Glomerular visceral epithelial cell (primary cell): ENCODE measurements at regions not wholly inside any gene's neighbourhood (a gene's known extent, or its start where the extent isn't known, plus 50 kb on each side); places are given as distances from the start of the nearest gene placed in this dataset.
"Not testable (repeated sequence)": the region's sequence is repeated elsewhere in the genome, so short reads cannot be mapped to it uniquely, and the experiment has no call there.

Experiments used
- DNase-seq: peaks from one replicate; pipeline ENCODE4 v3.0.0-alpha.2; 2016; ENCODE audit errors: extremely low spot score

DNA sequence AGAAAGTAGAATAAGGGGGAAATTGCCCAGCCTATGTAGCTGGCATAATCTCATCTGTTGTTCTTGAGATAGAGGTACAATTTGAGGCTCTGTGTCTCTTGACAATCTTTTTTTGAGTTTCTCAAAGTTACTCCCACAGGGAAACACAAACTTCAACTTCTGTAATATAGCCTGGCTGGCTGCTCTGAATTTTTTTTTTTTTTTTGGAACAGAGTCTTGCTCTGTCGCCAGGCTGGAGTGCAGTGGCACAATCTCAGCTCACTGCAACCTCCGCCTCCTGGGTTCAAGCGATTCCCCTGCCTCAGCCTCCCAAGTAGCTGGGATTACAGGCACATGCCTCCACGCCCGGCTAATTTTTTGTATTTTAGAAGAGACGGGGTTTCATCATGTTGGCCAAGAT is 1486.8 kb upstream of the WWC1 start:
- DNase-seq = not testable (repeated sequence)

DNA sequence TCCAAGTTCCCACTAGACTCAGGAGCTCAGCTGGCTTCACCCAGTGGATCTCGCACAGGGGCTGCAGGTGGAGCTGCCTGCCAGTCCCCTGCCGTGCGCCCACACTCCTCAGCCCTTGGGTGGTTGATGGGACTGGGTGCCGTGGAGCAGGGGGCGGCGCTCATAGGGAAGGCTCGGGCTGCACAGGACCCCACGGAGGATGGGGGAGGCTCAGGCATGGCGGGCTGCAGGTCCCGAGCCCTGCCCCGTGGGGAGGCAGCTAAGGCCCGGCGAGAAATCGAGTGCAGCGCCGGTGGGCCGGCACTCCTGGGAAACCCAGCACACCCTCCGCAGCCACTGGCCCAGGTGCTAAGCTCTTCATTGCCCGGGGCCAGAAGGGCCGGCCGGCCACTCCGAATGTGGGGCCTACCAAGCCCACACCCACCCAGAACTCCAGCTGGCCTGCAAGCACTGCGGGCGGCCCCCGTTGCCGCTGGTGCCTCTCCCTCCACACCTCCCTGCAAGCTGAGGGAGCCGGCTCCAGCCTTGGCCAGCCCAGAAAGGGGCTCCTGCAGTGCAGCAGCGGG is 1481.3 kb upstream of the WWC1 start:
- not testable (repeated sequence) for DNase-seq

- DNase-seq = no peak
Measured at GRCh38 chr5:166810721-166811120, 1480.7 kb upstream of the WWC1 start.

- DNase-seq = no peak
Measured at GRCh38 chr5:166823360-166823759, 1468.1 kb upstream of the WWC1 start.

- DNase-seq = no peak
Measured at GRCh38 chr5:166834246-166834645, 1457.2 kb upstream of the WWC1 start.

DNA sequence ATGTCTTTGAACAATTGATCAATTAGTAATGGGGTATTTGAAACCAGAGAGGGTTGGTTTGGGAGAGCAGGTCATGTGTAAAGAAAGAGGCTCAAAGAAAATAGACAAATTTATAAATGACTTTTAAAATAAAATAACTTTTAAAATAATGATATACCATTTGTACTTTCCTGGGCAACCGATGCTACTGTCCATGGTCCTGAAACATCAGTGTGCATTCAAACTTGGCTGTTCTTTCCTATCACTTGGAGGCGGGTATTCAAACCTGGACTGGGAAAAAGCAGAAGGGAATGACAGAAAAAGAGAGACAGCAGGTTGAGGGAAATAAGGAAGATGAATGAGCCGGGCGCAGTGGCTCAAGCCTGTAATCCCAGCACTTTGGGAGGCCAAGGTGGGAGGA is 1446.4 kb upstream of the WWC1 start:
- DNase-seq = no peak

- no peak for DNase-seq
Measured at GRCh38 chr5:166856791-166857190, 1434.7 kb upstream of the WWC1 start.

GRCh38 chr5:166860426-166860825 is 1431.0 kb upstream of the WWC1 start:
- no peak for DNase-seq

- DNase-seq = no peak
Measured at GRCh38 chr5:166862581-166862980, 1428.9 kb upstream of the WWC1 start.

GRCh38 chr5:166865206-166865605 is 1426.2 kb upstream of the WWC1 start:
- DNase-seq = no peak

DNA sequence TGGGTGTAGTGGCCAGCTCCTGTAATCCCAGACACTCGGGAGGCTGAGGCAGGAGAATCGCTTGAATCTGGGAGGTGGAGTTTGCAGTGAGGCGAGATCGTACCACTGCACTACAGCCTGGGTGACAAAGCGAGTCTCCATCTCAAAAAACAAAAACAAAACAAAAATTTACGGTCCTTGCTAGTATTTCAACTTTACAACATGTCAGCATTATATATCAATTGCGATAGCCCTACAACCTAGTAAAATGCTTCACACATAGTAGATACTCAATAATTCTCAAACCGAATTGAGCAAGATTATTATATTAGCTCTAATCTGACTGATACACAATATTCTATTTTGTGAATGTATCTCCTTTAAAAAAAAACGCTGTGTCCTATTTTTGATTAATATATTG is 1411.0 kb upstream of the WWC1 start:
- DNase-seq = no peak

DNA sequence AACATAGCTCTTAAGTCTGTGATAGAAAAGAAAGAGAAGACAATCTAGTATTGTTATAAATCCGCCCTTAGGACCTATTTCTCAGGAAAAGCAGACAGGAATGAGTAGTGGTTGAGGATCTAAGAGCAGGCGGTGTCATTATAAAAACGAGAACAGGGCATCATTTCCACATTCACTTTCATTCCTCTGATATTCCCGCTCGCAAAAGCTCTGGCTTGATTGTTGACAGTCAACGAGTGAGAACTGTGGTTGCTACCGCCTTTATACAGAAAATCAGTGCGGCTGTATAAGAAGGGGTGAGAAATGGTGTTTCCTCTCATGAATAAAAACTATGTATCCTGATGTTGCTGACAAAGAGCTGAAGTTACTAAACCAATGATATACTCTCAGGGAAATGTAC is 1409.6 kb upstream of the WWC1 start:
- DNase-seq = no peak

GRCh38 chr5:166883016-166883415 is 1408.4 kb upstream of the WWC1 start:
- DNase-seq = peak; percentile 2

- DNase-seq = no peak
Measured at GRCh38 chr5:166898166-166898565, 1393.3 kb upstream of the WWC1 start.

- DNase-seq = no peak
Measured at GRCh38 chr5:166899343-166899742, 1392.1 kb upstream of the WWC1 start.

- no peak for DNase-seq
Measured at GRCh38 chr5:166904571-166904970, 1386.9 kb upstream of the WWC1 start.

DNA sequence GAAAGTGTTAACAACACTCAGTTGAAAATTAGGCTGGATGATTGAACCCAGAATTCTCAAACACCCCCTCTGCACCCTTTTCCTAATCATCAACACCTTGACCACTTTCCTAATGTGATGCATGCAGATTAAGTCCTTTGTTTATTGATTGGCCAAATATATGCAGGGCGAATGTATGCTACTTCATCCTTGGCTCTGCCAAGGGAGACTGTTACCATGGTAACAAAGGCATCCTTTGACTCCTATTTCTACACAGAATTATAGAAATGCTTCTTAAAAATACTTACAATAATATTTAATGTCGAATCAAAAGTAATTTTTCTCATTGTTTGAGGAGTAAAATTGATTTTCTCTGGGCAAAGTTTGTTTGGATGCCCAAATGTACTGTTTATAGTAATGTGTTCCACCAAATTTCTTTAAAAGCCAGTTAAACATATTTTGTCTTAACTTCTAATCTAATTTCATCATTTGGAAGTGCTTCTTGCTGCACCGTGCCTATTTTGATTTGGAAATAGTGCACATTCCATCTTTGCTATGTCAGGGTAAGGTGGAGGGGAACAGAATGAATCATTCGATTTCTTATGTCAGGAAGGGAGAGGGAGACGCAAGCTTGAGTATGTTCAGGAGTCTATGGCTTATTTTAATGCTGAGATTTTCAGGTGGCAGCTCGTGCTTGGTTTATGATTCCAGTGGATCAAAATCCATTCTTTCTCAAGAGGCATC is 1384.3 kb upstream of the WWC1 start:
- DNase-seq = peak; percentile 31

DNA sequence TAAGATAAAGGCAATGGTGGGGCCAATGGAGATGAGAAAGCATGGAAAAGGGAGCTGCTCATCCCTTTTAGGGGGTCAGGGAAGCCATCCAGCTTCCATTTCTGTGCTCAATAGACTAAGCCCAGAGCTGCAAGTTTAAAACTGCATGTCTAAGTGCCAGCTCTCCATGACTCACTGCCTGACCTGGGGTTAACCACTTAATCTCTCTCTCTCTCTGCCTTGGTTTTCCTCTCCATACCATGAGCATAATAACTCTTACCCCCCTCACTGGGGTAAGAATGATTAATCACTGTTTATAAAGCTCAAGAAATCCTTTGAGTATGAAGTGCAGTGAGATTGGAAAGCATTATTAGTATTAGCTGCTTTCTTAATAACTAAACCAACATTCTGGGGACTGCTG is 1382.4 kb upstream of the WWC1 start:
- peak; percentile 63 for DNase-seq

DNA sequence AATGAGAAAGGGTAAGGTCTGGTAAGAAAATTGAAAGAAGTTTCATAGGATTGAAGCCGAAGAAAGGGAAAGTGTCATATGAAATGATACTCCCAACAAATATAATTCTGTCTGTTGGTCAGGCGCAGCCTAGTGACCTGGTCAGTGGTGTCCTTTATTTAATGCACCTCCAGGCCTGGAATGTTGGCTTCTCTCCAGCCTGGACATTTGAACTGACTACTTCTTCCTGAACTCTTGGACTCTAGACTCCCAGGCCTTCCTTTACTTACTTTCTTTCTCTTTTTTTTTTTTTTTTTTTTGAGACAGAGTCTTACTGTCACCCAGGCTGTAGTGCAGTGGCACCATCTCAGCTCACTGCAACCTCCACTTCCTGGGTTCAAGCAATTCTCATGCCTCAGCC is 1381.5 kb upstream of the WWC1 start:
- peak; percentile 3 for DNase-seq

GRCh38 chr5:166910995-166911394 is 1380.5 kb upstream of the WWC1 start:
- DNase-seq = no peak

DNA sequence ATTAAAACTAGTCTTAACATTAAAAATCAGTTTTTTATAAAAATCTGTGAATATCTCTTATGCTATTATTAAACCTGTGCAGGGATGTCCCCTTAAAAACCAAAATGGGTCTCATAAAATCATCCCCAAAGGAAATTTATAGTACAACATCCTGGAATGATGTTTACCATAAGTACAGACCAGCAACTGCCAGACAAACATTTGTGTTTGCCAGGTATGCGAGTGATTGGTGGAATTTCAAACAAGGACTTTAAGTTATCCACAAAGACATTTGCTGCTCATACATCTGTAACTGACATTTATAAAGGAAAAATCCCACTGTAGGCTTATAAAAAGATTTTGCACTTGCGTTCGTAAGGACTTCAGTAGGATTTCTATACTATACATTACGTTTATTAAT is 1375.4 kb upstream of the WWC1 start:
- DNase-seq = no peak

DNA sequence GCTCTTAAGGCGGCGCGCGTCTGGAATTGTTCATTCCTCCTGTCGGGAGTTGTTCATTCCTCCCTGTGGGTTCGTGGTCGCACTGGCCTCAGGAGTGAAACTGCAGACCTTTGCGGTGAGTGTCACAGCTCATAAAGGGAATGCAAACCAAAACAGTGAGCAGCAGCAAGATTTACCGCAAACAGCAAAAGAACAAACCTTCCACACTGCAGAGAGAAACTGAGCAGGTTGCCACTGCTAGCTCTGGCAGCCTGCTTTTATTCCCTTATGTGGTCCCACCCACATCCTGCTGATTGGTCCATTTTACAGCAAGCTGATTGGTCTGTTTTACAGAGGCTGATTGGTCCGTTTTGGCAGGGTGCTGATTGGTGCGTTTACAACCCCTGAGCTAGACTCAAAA is 1365.3 kb upstream of the WWC1 start:
- DNase-seq = no peak

GRCh38 chr5:166926806-166927475 is 1364.5 kb upstream of the WWC1 start:
- not testable (repeated sequence) for DNase-seq
